IMR-90 (cell line): ENCODE measurements at regions not wholly inside any gene's neighbourhood (a gene's known extent, or its start where the extent isn't known, plus 50 kb on each side); places are given as distances from the start of the nearest gene placed in this dataset.

Experiments used
- ATAC-seq: fragments of 200-7000 bp; cut with Tn5 transposase; 2 replicates; pipeline ENCODE4 v1.9.1; 2020; ENCODE audit warnings: low read depth, mild to moderate bottlenecking, moderate library complexity
- BruUV-seq: library from RNA; stranded (reverse); fragments of 400-500 nt; replicated peaks from 2 replicates; lab custom pipeline; 2021; lab: Mats Ljungman, UMichigan
- CTCF ChIA-PET: fragments of 300-600 bp; formaldehyde crosslinking; extraction: SDS; loops from one replicate; lab custom pipeline; 2021; ENCODE audit warnings: antibody characterized with exemption; lab: Yijun Ruan, JAX
- POLR2A ChIA-PET: fragments of 300-600 bp; sonication (Branson Sonifier 250); formaldehyde crosslinking; loops from one replicate; lab custom pipeline; 2022; ENCODE audit warnings: antibody characterized with exemption; ENCODE audit not compliant: unreplicated experiment; lab: Charles Lee
- DNase-seq: peaks from one replicate; pipeline ENCODE4 v3.0.0; 2013
- H2AFZ ChIP-seq: replicated peaks from 2 replicates; pipeline ENCODE3; 2013; ENCODE audit warnings: low read length, mild to moderate bottlenecking; ENCODE audit not compliant: poor library complexity
- H2AK5ac ChIP-seq: 2 replicates; pipeline ENCODE4 v1.6.1; 2013; ENCODE audit warnings: low read depth, low read length, inconsistent platforms
- H2AK9ac ChIP-seq: replicated peaks from 2 replicates; pipeline ENCODE3; 2013; ENCODE audit warnings: mild to moderate bottlenecking, low read depth, low read length, moderate library complexity; ENCODE audit not compliant: poor library complexity
- H2BK120ac ChIP-seq: 2 replicates; pipeline ENCODE4 v1.6.1; 2013; ENCODE audit warnings: low read depth, low read length, inconsistent platforms
- H2BK15ac ChIP-seq: 3 replicates; pipeline ENCODE4 v1.6.1; 2013; ENCODE audit warnings: low read depth, low read length, inconsistent platforms
- H2BK20ac ChIP-seq: 2 replicates; pipeline ENCODE4 v1.6.1; 2013; ENCODE audit warnings: low read depth, mild to moderate bottlenecking, inconsistent platforms, low read length, moderate library complexity
- H2BK5ac ChIP-seq: 2 replicates; pipeline ENCODE4 v1.6.1; 2013; ENCODE audit warnings: mild to moderate bottlenecking, low read depth, low read length, inconsistent platforms; ENCODE audit not compliant: poor library complexity, severe bottlenecking
- H3K14ac ChIP-seq: replicated peaks from 2 replicates; pipeline ENCODE4 v1.6.1; 2013; ENCODE audit warnings: low read depth, low read length, inconsistent platforms
- H3K18ac ChIP-seq: 2 replicates; pipeline ENCODE4 v1.6.1; 2013; ENCODE audit warnings: low read depth, low read length, control low read depth
- H3K23ac ChIP-seq: 2 replicates; pipeline ENCODE4 v1.6.1; 2013; ENCODE audit warnings: low read depth, low read length, inconsistent platforms
- H3K27ac ChIP-seq: 2 replicates; pipeline ENCODE4 v1.5.1; 2013; ENCODE audit warnings: mild to moderate bottlenecking, control low read depth, low read length; ENCODE audit not compliant: insufficient read depth
- H3K27me3 ChIP-seq: 2 replicates; pipeline ENCODE4 v1.6.1; 2013; ENCODE audit warnings: low read length; ENCODE audit not compliant: control insufficient read depth, insufficient read depth
- H3K36me3 ChIP-seq: 2 replicates; pipeline ENCODE4 v1.6.1; 2013; ENCODE audit warnings: low read length, mixed read lengths; ENCODE audit not compliant: control insufficient read depth, insufficient read depth
- H3K4ac ChIP-seq: 2 replicates; pipeline ENCODE4 v1.6.1; 2013; ENCODE audit warnings: low read depth, low read length, inconsistent platforms
- H3K4me1 ChIP-seq: 2 replicates; pipeline ENCODE4 v1.6.1; 2013; ENCODE audit warnings: low read length, mixed read lengths; ENCODE audit not compliant: control insufficient read depth, insufficient read depth
- H3K4me2 ChIP-seq: 2 replicates; pipeline ENCODE4 v1.6.1; 2013; ENCODE audit warnings: low read depth, mild to moderate bottlenecking, control low read depth, low read length, moderate library complexity
- H3K4me3 ChIP-seq: 2 replicates; pipeline ENCODE4 v1.5.1; 2013; ENCODE audit warnings: low read depth, mild to moderate bottlenecking, control low read depth, low read length, moderate library complexity; ENCODE audit not compliant: insufficient read depth
- H3K56ac ChIP-seq: 2 replicates; pipeline ENCODE4 v1.6.1; 2013; ENCODE audit warnings: low read length, inconsistent platforms; ENCODE audit not compliant: insufficient read depth; ENCODE audit errors: extremely low read depth
- H3K79me1 ChIP-seq, 2 experiments: 2 replicates each; pipeline ENCODE4 v1.6.1; 2013; ENCODE audit warnings: low read length in 2 of 2, inconsistent platforms in 1 of 2, low read depth in 1 of 2
- H3K9ac ChIP-seq: 2 replicates; pipeline ENCODE4 v1.6.1; 2013; ENCODE audit warnings: low read depth, low read length, control low read depth
- H3K9me1 ChIP-seq: 2 replicates; pipeline ENCODE4 v1.6.1; 2013; ENCODE audit warnings: low read length, inconsistent platforms; ENCODE audit not compliant: insufficient read depth
- H3K9me3 ChIP-seq: 2 replicates; pipeline ENCODE4 v1.6.1; 2013; ENCODE audit warnings: low read length; ENCODE audit not compliant: control insufficient read depth, insufficient read depth
- H4K20me1 ChIP-seq: 2 replicates; pipeline ENCODE4 v1.6.1; 2013; ENCODE audit warnings: low read length, inconsistent platforms; ENCODE audit not compliant: insufficient read depth
- H4K5ac ChIP-seq: 2 replicates; pipeline ENCODE4 v1.6.1; 2013; ENCODE audit warnings: mild to moderate bottlenecking, low read depth, low read length, control low read depth
- H4K8ac ChIP-seq, 2 experiments: 2 replicates each; pipeline ENCODE4 v1.6.1; 2013; ENCODE audit warnings: low read depth in 2 of 2, low read length in 2 of 2, control low read depth in 1 of 2, inconsistent platforms in 1 of 2
- H4K91ac ChIP-seq: 2 replicates; pipeline ENCODE4 v1.6.1; 2013; ENCODE audit warnings: low read depth, low read length, inconsistent platforms; ENCODE audit not compliant: insufficient read depth
- CEBPB ChIP-seq: IDR thresholded peaks from 2 replicates; pipeline ENCODE4 v1.6.1; 2012; ENCODE audit warnings: low read depth, low read length, improper control_type of control experiment
- CTCF ChIP-seq: conservative IDR thresholded peaks from 2 replicates; pipeline ENCODE4 v1.5.1; 2012; ENCODE audit warnings: mild to moderate bottlenecking, low read depth, low read length, improper control_type of control experiment
- ELK1 ChIP-seq: fragments of 150-350 bp; IDR thresholded peaks from 2 replicates; pipeline ENCODE4 v1.6.1; 2016; ENCODE audit warnings: low read depth, mild to moderate bottlenecking, low read length, moderate library complexity, borderline replicate concordance
- NFE2L2 ChIP-seq: fragments of 150-350 bp; IDR thresholded peaks from 2 replicates; pipeline ENCODE4 v1.6.1; 2016; ENCODE audit warnings: low read depth, mild to moderate bottlenecking, low read length
- USF2 ChIP-seq: fragments of 150-350 bp; IDR thresholded peaks from 2 replicates; pipeline ENCODE4 v1.6.1; 2017; ENCODE audit warnings: mild to moderate bottlenecking, antibody characterized with exemption, low read length, low read depth
- WGBS, 2 experiments: methylation state at CpG; one replicate each; pipeline versions ENCODE4 v1.1.5 to v1.1.7; 2013; ENCODE audit warnings: missing lambda C conversion rate in 2 of 2; ENCODE audit not compliant: insufficient read length in 1 of 2; ENCODE audit errors: extremely low coverage in 2 of 2; 5-methylcytosine and 5-hydroxymethylcytosine counted together
- dilution Hi-C: fragments of 300-500 bp; cut with HindIII; formaldehyde crosslinking; loops from one replicate; pipeline ENCODE4 v1.14.3; 2018; ENCODE audit warnings: low sequenced_read_pairs; ENCODE audit not compliant: unreplicated experiment
- in situ Hi-C: fragments of 300-500 bp; cut with MboI; formaldehyde crosslinking; loops from 3 replicates; pipeline ENCODE4 v1.14.3; 2019; ENCODE audit warnings: low sequenced_read_pairs, inconsistent platforms, mixed read lengths
- intact Hi-C: fragments of 100-400 bp; cut with micrococcal nuclease; formaldehyde crosslinking; loops from 2 replicates; pipeline ENCODE4 v1.10.0; 2022

DNA sequence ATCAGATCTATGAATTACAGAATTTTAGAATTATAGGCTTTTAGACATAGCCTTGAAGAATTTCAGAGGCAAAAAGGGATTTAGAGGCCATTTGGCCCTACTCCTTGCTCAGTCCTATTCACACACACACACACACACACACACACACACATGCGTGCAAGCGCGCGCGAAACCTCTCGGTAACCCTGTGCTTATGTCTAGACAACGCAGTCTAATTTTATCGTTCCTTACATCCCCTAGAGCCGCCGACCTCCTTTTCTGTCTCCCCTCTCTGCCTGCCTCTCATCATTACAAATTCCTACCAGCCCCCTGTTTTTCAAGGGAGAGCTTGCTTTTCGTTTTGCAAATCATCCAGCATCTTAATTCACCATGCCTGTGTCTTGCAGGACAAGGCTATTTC is 252.1 kb downstream of the FOXD2 start:
- DNase-seq (no peak), ATAC-seq (no peak)
- H3K18ac ChIP-seq, result no peak overlapping the region
- no peak overlapping the region for H4K5ac ChIP-seq
- H2BK15ac ChIP-seq, result no peak overlapping the region
- no peak overlapping the region for H3K9ac ChIP-seq
- no peak overlapping the region for H4K91ac ChIP-seq
- ChIA-PET POLR2A (no interaction called here), CTCF (no interaction called here)
- H2BK20ac ChIP-seq, result no peak overlapping the region
- no peak overlapping the region for H3K4me2 ChIP-seq
- no peak overlapping the region for H4K8ac ChIP-seq
- BruUV-seq, result no TSS peak
- H3K9me3 ChIP-seq, result no peaks in the 10 kb centered on the region
- H3K4me3 ChIP-seq, result no peak overlapping the region
- H3K23ac ChIP-seq, result no peak overlapping the region
- no peak overlapping the region for H2AFZ ChIP-seq
- H3K27ac ChIP-seq, result no peak overlapping the region
- H2BK120ac ChIP-seq, result no peak overlapping the region
- no peaks in the 10 kb centered on the region for H3K79me1 ChIP-seq
- H2BK5ac ChIP-seq, result no peak overlapping the region
- H3K4me1 ChIP-seq, result no peaks in the 10 kb centered on the region
- no peak overlapping the region for H3K56ac ChIP-seq
- no peak overlapping the region for H3K4ac ChIP-seq
- H4K20me1 ChIP-seq, result no peaks in the 10 kb centered on the region
- intact Hi-C loops (no loop called here), dilution Hi-C loops (no loop called here), in situ Hi-C loops (no loop called here)
- peaks cover 3% of the 10 kb centered on the region; the same call in 1 of the 2 replicates for H3K27me3 ChIP-seq
- WGBS, 2 experiments, result 64% methylated on average over 10 of the region's 11 CpGs; no CpG with 5 or more reads in 1 of the 2 experiments
- H3K9me1 ChIP-seq, result no peaks in the 10 kb centered on the region
- no peak overlapping the region for H3K14ac ChIP-seq
- H3K36me3 ChIP-seq, result no peaks in the 10 kb centered on the region
- no peak overlapping the region for H2AK5ac ChIP-seq
- no peak overlapping the region for H2AK9ac ChIP-seq
- TF ChIP-seq NFE2L2, result no peak
- no peak for TF ChIP-seq CEBPB
- TF ChIP-seq USF2, result no peak
- TF ChIP-seq ELK1, result no peak
- no peak for TF ChIP-seq CTCF
